Activated T-helper 1 cell treated with anti-CD3 and anti-CD28 coated beads, Interleukin-12 subunit alpha, Interleukin-12 subunit beta, Interleukin-2, Interleukin-4 antibody, amounts not matched to agents 30 ng/mL and 10 ng/mL and 1 ng/mL, durations not matched to agents 14 hours and 24 hours and 36 hours (primary cell): ENCODE measurements at regions not wholly inside any gene's neighbourhood (a gene's known extent, or its start where the extent isn't known, plus 50 kb on each side); places are given as distances from the start of the nearest gene placed in this dataset.

ENCODE experiments used
- DNase-seq: peaks from one replicate; pipeline ENCODE4 v3.0.0; 2021; ENCODE audit warnings: low spot score
- H3K27ac Mint-ChIP-seq: one replicate; pipeline ENCODE4 v1.8.0; 2021; ENCODE audit warnings: mild to moderate bottlenecking, mixed read lengths
- H3K27me3 Mint-ChIP-seq: one replicate; pipeline ENCODE4 v1.8.0; 2022; ENCODE audit warnings: mild to moderate bottlenecking, moderate library complexity, mixed read lengths; ENCODE audit not compliant: insufficient read depth
- H3K36me3 Mint-ChIP-seq: one replicate; pipeline ENCODE4 v1.8.0; 2021; ENCODE audit warnings: low read depth, mixed read lengths
- H3K4me1 Mint-ChIP-seq: one replicate; pipeline ENCODE4 v1.8.0; 2021; ENCODE audit warnings: low read depth, mixed read lengths
- H3K4me3 Mint-ChIP-seq: one replicate; pipeline ENCODE4 v1.8.0; 2021; ENCODE audit warnings: mild to moderate bottlenecking, moderate library complexity, mixed read lengths
- H3K9me3 Mint-ChIP-seq: one replicate; pipeline ENCODE4 v1.8.0; 2021; ENCODE audit warnings: mixed read lengths
- intact Hi-C: fragments of 100-400 bp; cut with micrococcal nuclease; formaldehyde crosslinking; loops from one replicate; pipeline ENCODE4 v1.15.1; 2024

DNA sequence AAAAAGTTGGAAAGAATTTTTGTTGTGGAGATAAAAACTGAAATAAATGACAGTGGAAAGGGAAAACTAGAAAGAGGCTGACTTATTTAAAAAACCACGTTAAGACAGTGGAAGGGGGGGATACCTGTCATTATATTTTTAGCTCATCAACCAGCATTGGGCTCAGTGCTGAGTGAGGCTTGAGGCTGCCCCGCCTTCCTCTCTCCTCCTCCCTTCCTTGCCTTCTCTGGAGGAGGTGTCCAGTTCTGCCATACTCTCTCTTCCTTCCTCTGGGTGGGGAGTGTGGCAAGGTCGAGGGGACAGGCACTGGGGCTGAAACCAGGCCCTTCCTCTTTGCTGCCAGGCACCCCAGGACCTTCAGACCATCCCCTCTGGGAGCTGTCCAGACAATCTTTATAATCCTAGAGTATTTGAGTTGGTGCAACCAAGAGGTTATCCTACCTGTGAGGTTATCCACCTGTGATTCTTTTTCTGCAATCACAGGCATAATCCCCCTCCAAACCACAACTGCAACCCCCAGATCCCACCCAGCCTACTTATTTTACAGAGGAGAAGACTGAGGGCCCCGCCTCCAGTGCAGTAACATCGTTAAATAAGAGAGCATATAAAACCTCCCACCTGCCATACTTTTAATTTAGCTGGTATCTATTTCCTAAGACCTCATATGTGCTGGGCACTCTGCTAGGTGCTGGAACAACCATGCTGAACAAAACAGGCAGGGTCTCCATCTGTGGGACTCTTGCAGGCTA lies 578.5 kb downstream of the BUD13 start:
- intact Hi-C loops, result no loop called here
- no peak for DNase-seq
- Mint-ChIP-seq H3K4me3 (no peak overlapping the region), H3K36me3 (no peaks in the 10 kb centered on the region), H3K9me3 (no peaks in the 10 kb centered on the region), H3K4me1 (no peaks in the 10 kb centered on the region), H3K27me3 (peaks cover 21% of the 10 kb centered on the region), H3K27ac (no peak overlapping the region)

DNA sequence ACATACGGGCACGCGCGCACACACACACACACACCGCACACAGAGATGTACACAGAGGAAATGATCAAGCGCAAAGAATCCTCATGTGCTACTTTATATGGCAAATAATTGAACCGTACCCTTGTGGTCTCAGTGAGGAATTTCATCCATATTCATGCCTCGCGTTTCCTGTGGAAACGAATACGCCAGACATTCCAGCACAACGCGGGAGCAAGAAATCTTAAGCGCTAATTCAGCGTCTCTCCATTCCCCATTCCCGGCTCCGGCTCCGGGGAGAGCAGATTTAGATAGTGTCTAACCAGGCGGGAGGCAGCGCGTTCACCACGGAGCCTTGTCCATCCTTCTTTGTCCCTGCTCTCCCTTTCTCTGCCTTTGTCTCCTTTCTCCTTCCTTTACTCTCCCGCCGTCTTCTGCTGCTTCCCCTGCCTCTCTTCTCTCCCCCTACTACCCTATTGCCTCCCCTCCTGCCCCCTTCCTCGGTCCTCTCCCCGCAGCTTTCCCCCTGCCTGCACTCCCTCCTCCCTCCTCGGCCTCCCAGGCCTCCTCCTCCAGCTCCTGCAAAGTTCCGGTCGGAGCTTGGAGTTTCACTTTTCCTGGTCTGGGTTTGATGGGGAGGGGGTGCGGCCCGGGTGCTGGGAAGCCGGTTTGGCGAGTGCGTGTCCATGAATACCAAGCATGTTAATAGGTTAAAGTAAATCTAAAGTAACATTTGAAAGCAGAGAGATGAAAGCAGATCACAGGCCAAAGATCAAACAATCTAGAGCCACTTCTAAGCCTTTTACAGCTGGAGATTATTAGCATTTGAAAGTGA lies 579.3 kb downstream of the BUD13 start:
- no peak overlapping the region for H3K27ac Mint-ChIP-seq
- no peaks in the 10 kb centered on the region for H3K9me3 Mint-ChIP-seq
- intact Hi-C loops, result no loop called here
- H3K4me1 Mint-ChIP-seq, result no peaks in the 10 kb centered on the region
- H3K36me3 Mint-ChIP-seq, result no peaks in the 10 kb centered on the region
- peaks cover 21% of the 10 kb centered on the region for H3K27me3 Mint-ChIP-seq
- no peak overlapping the region for H3K4me3 Mint-ChIP-seq
- DNase-seq, result no peak

GRCh38 chr11:116192509-116193210 lies 580.1 kb downstream of the BUD13 start:
- Mint-ChIP-seq H3K4me3 (no peak overlapping the region), H3K27ac (no peak overlapping the region), H3K36me3 (no peaks in the 10 kb centered on the region), H3K9me3 (no peaks in the 10 kb centered on the region), H3K27me3 (peaks cover 21% of the 10 kb centered on the region), H3K4me1 (no peaks in the 10 kb centered on the region)
- intact Hi-C loops, result no loop called here
- no peak for DNase-seq

DNA sequence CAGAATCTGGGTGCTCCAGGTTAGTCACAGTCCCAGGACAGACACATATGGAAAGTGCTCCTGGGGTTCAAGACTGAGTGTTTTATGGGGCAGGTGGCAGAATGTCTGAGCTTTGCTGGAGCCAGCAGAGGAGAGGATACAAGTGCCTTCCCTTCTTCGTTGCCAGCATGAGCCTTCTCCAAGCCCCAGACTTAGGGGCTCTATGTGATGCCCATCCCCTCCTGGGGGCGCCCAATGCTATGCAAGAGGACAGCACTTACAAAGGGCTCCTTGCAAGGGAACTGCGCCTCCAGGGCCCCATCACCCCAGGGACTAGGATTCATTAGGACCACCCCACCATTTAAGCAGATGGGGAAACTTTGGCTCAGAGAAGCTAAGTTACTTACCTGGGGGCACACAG lies 581.9 kb downstream of the BUD13 start:
- Mint-ChIP-seq H3K4me3 (no peak overlapping the region), H3K36me3 (no peaks in the 10 kb centered on the region), H3K27me3 (peaks cover 21% of the 10 kb centered on the region), H3K4me1 (no peaks in the 10 kb centered on the region), H3K27ac (no peak overlapping the region), H3K9me3 (no peaks in the 10 kb centered on the region)
- DNase-seq, result no peak
- intact Hi-C loops, result no loop called here

DNA sequence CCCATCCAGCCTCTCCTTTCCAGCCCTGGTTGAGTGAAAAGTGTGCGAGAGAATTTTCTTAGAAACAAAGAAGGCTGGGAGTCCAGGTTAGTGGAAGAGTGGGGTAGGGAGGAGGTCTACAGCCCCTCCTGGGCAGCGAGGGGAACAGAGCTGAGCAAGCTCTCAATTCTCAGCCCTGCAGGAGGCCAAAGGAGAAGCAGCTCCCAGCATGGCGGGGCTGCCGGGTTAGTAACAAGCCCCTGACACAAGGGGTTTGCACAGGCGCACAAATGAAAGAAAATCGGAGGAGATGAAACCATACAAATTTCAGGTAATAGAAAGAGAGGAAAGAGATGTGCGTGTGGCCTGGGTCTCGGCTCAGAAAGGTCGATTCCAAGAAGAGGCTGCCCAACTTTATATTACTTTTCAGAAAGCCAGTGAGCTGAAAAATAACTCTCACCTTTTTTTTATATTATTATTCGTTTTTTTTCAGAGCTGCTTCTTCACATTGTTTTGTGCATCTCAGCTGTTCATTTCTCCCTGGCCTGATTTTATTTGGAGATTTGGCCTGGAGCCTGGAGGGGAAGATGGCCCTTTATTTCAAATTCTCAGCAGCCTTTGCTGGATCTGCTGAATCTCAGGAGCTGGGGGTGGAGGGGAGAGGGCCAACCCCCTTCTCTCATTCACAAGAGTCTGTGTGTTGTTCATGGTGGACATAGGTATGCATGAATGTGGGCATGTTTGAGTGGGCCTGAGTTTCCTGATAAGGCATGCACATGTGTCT lies 583.2 kb downstream of the BUD13 start:
- Mint-ChIP-seq H3K4me1 (no peaks in the 10 kb centered on the region), H3K4me3 (no peak overlapping the region), H3K36me3 (no peaks in the 10 kb centered on the region), H3K27ac (no peak overlapping the region), H3K27me3 (peaks cover 19% of the 10 kb centered on the region), H3K9me3 (no peaks in the 10 kb centered on the region)
- DNase-seq, result no peak
- intact Hi-C loops, result no loop called here

DNA sequence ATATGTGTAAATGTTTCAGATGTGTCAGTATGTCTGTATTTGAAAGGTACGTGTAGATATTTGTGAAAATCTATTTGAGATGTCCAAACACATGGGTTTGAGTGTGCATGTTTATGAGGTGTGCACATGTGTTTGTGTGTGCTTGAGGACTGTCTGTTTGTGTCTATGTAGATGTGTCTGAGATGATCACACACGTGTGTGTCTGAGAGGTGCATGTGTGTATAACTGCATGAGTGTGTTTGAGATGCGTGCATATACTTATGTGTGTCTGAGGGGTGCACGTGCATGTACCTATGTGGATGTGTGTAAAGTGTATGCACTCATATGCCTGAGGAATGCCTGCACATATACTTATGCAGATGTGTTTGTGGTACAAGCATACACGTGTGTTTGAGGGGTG lies 584.4 kb downstream of the BUD13 start:
- Mint-ChIP-seq H3K4me3 (no peak overlapping the region), H3K27me3 (peaks cover 6% of the 10 kb centered on the region), H3K4me1 (no peaks in the 10 kb centered on the region), H3K27ac (no peak overlapping the region), H3K9me3 (no peaks in the 10 kb centered on the region), H3K36me3 (no peaks in the 10 kb centered on the region)
- intact Hi-C loops, result no loop called here
- no peak for DNase-seq

GRCh38 chr11:116187026-116187425 lies 585.8 kb downstream of the BUD13 start:
- H3K36me3 Mint-ChIP-seq, result no peaks in the 10 kb centered on the region
- no peak overlapping the region for H3K27ac Mint-ChIP-seq
- peaks cover 2% of the 10 kb centered on the region for H3K27me3 Mint-ChIP-seq
- no peaks in the 10 kb centered on the region for H3K9me3 Mint-ChIP-seq
- DNase-seq, result no peak
- no peak overlapping the region for H3K4me3 Mint-ChIP-seq
- no peaks in the 10 kb centered on the region for H3K4me1 Mint-ChIP-seq
- intact Hi-C loops, result no loop called here

DNA sequence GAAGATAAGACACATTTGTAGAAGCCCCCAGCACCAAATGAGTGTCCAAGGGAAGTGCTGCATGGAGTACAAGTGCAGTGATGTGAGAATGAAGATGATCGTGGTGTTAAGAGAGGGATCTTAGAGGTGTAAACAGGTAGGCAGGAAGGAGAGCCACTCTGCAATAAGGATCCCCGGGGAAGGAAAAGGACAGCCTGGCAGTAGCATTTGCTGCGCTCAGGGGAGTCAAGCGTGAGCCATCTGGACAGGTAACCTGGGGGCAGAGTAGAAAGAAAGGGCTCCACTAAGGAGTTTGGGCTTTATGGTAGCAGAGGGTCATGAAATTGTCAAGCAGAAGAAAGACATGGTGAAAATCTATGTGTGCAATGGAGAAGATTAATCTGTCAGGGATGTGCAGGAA lies 587.2 kb downstream of the BUD13 start:
- intact Hi-C loops, result no loop called here
- H3K4me3 Mint-ChIP-seq, result no peak overlapping the region
- no peaks in the 10 kb centered on the region for H3K9me3 Mint-ChIP-seq
- DNase-seq, result no peak
- H3K27ac Mint-ChIP-seq, result no peak overlapping the region
- no peaks in the 10 kb centered on the region for H3K4me1 Mint-ChIP-seq
- peaks cover 2% of the 10 kb centered on the region for H3K27me3 Mint-ChIP-seq
- no peaks in the 10 kb centered on the region for H3K36me3 Mint-ChIP-seq

GRCh38 chr11:116184763-116185162 lies 588.0 kb downstream of the BUD13 start:
- Mint-ChIP-seq H3K27me3 (peaks cover 2% of the 10 kb centered on the region), H3K9me3 (no peaks in the 10 kb centered on the region), H3K27ac (no peak overlapping the region), H3K36me3 (no peaks in the 10 kb centered on the region), H3K4me3 (no peak overlapping the region), H3K4me1 (no peaks in the 10 kb centered on the region)
- intact Hi-C loops, result no loop called here
- DNase-seq, result no peak

- Mint-ChIP-seq H3K27ac (no peak overlapping the region), H3K36me3 (no peaks in the 10 kb centered on the region), H3K4me1 (no peaks in the 10 kb centered on the region)
Measured at GRCh38 chr11:116182356-116182966, 590.3 kb downstream of the BUD13 start.

GRCh38 chr11:116180806-116181600 lies 591.8 kb downstream of the BUD13 start:
- Mint-ChIP-seq H3K27ac (no peak overlapping the region), H3K27me3 (peaks cover 2% of the 10 kb centered on the region), H3K9me3 (no peaks in the 10 kb centered on the region), H3K4me1 (no peaks in the 10 kb centered on the region), H3K4me3 (no peak overlapping the region), H3K36me3 (no peaks in the 10 kb centered on the region)
- intact Hi-C loops, result no loop called here
- DNase-seq, result no peak

More at GRCh38 chr11:116182356-116182966, 590.3 kb downstream of the BUD13 start:
- no peak for DNase-seq
- H3K27me3 Mint-ChIP-seq, result peaks cover 2% of the 10 kb centered on the region
- no peaks in the 10 kb centered on the region for H3K9me3 Mint-ChIP-seq
- no peak overlapping the region for H3K4me3 Mint-ChIP-seq
- intact Hi-C loops, result no loop called here

DNA sequence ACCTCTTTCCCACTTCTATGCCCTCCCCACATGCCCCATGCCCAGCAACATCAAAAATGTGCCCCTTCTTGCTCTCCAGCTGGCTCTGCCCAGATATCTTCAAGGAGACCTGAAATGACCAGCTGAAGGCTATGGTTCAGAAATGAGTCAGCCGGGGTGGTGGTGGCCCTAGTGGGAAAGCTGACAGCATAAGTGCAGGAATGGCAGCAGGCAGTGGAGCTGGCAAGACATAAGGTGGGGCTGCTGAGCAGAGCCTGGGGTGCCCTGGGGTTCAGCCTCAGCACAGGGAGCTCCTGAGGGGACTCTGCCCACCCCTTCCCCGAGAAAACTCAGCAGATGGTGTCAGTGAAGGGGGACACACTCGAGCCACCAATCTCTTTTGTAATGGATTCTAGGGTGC lies 593.4 kb downstream of the BUD13 start:
- Mint-ChIP-seq H3K9me3 (no peaks in the 10 kb centered on the region), H3K27me3 (no peaks in the 10 kb centered on the region), H3K27ac (no peak overlapping the region), H3K4me1 (no peaks in the 10 kb centered on the region), H3K4me3 (no peak overlapping the region), H3K36me3 (no peaks in the 10 kb centered on the region)
- DNase-seq, result no peak
- intact Hi-C loops, result no loop called here
